ENCODE measurements at regions not wholly inside any gene's neighbourhood (a gene's known extent, or its start where the extent isn't known, plus 50 kb on each side); places are given as distances from the start of the nearest gene placed in this dataset.
"Not testable (repeated sequence)": the region's sequence is repeated elsewhere in the genome, so short reads cannot be mapped to it uniquely, and the experiment has no call there.

DNA sequence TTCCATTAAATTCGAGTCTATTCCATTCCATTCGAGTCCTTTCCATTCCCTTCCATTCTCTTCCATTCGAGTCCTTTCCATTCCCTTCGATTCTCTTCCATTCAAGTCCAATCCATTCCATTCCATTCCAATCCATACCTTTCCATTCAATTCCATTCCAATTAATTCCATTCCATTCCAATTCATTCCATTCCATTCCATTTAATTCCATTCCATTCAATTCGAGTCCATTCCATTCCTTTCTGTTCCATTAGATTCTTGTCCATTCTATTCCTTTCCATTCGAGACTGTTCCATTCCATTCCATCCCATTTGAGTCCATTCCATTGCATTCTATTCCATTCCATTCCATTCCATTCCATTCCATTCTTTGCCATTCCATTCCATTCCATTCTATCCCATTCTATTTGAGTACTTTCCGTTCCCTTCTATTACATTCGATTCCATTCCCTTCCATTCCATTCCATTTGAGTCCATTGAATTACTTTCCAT is 1130.0 kb downstream of the RPIA start:
- TF ChIP-seq, protein P1, sequence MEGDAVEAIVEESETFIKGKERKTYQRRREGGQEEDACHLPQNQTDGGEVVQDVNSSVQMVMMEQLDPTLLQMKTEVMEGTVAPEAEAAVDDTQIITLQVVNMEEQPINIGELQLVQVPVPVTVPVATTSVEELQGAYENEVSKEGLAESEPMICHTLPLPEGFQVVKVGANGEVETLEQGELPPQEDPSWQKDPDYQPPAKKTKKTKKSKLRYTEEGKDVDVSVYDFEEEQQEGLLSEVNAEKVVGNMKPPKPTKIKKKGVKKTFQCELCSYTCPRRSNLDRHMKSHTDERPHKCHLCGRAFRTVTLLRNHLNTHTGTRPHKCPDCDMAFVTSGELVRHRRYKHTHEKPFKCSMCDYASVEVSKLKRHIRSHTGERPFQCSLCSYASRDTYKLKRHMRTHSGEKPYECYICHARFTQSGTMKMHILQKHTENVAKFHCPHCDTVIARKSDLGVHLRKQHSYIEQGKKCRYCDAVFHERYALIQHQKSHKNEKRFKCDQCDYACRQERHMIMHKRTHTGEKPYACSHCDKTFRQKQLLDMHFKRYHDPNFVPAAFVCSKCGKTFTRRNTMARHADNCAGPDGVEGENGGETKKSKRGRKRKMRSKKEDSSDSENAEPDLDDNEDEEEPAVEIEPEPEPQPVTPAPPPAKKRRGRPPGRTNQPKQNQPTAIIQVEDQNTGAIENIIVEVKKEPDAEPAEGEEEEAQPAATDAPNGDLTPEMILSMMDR (IDR thresholded peaks at IDR 0.05) = no peak
- no peak for TF ChIP-seq ZFX (IDR thresholded peaks at IDR 0.05; ENCODE audit: borderline replicate concordance)
- no peak overlapping the region for H3K27ac ChIP-seq

- H3K27ac ChIP-seq = not testable (repeated sequence)
Measured at GRCh38 chr2:89822342-89822741, 1130.9 kb downstream of the RPIA start.

- TF ChIP-seq ZFX (IDR thresholded peaks at IDR 0.05; ENCODE audit: borderline replicate concordance) = no peak
- TF ChIP-seq, protein P1 (IDR thresholded peaks at IDR 0.05) = no peak
Measured at GRCh38 chr2:89823556-89823955, 1132.1 kb downstream of the RPIA start.

GRCh38 chr2:89825034-89825433 is 1133.6 kb downstream of the RPIA start:
- H3K27ac ChIP-seq = no peak overlapping the region
- TF ChIP-seq, protein P1 (IDR thresholded peaks at IDR 0.05) = no peak
- TF ChIP-seq ZFX (IDR thresholded peaks at IDR 0.05; ENCODE audit: borderline replicate concordance) = no peak

More at GRCh38 chr2:89823556-89823955, 1132.1 kb downstream of the RPIA start:
- H3K27ac ChIP-seq = no peak overlapping the region

DNA sequence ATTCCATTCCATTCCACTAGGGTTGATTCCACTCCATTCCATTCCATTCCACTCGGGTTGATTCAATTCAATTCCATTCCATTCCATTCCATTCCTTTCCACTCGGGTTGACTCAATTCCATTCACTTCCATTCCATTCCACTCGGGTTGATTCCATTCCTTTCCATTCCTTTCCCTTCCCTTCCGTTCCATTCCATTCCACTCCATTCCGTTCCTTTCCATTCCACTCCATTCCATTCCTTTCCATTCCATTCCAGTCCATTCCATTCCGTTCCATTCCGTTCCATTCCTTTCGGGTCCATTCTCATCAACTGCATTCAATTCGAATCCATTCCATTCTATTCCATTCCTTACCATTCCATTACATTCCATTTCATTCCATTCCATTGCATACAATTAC is 1135.3 kb downstream of the RPIA start:
- not testable (repeated sequence) for H3K27ac ChIP-seq

- not testable (repeated sequence) for H3K27ac ChIP-seq
Measured at GRCh38 chr2:89827829-89828228, 1136.4 kb downstream of the RPIA start.

DNA sequence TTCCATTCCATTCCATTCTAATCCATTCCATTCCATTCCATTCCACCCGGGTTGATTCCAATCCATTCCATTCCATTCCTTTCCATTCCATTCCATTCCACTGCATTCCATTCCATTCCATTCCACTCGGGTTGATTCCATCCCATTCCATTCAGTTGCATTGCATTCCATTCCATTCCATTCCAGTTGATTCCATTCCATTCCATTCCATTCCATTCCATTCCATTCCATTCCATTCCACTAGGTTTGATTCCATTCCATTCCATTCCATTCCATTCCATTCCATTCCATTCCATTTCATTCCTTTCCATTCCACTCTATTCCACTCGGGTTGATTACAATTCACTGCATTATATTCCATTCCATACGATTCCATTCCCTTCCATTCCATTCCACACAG is 1136.9 kb downstream of the RPIA start:
- not testable (repeated sequence) for H3K27ac ChIP-seq

GRCh38 chr2:89828961-89829631 is 1137.6 kb downstream of the RPIA start:
- H3K27ac ChIP-seq = not testable (repeated sequence)

- no peak for TF ChIP-seq ZFX (IDR thresholded peaks at IDR 0.05; ENCODE audit: borderline replicate concordance)
- TF ChIP-seq, protein P1 (IDR thresholded peaks at IDR 0.05) = no peak
- no peak overlapping the region for H3K27ac ChIP-seq
Measured at GRCh38 chr2:89829828-89830227, 1138.4 kb downstream of the RPIA start.

DNA sequence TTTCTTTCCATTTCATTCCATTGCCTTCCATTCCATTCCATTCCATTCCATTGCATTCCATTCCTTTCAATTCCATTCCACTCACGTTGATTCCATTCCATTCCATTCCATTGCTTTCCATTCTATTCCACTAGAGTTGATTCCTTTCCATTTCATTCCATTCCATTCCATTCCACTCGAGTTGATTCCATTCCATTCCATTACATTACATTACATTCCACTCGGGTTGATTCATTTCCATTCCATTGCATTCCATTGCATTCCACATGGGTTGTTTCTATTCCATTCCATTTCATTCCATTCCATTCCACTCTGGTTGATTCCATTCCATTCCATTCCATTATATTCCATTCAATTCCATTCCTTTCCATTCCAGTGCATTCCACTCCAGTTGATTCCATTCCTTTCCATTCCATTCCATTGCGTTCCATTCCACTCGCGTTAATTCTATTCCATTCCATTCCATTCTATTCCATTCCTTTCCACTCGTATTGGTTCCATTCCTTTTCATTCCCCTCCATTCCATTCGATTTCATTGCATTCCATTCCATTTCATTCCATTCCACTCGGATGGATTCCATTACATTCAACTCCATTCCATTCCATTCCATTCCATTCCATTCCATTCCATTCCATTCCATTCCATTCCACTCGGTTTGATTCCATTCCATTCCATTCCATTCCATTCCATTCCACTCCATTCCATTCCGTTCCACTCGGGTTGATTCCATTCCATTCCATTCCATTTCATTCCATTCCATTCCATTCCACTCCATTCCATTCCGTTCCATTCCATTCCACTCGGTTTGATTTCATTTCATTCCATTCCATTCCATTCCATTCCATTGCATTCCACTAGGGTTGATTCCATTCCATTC is 1139.1 kb downstream of the RPIA start:
- not testable (repeated sequence) for H3K27ac ChIP-seq
